Brain microvascular endothelial cell (primary cell): ENCODE measurements at regions not wholly inside any gene's neighbourhood (a gene's known extent, or its start where the extent isn't known, plus 50 kb on each side); places are given as distances from the start of the nearest gene placed in this dataset.

ENCODE experiments used
- DNase-seq: peaks from one replicate; pipeline ENCODE4 v3.0.0-alpha.2; 2020
- H3K27ac ChIP-seq: fragments of 250-450 bp; sonication (Bioruptor Pico); 2 replicates; pipeline ENCODE4 v1.5.1; 2020; ENCODE audit warnings: mild to moderate bottlenecking, moderate library complexity
- H3K27me3 ChIP-seq: fragments of 250-450 bp; sonication (Bioruptor Pico); replicated peaks from 2 replicates; pipeline ENCODE4 v1.5.1; 2020; ENCODE audit warnings: mild to moderate bottlenecking
- H3K36me3 ChIP-seq: fragments of 250-450 bp; sonication (Bioruptor Pico); replicated peaks from 2 replicates; pipeline ENCODE4 v1.5.1; 2020; ENCODE audit warnings: mild to moderate bottlenecking
- H3K4me3 ChIP-seq: 2 replicates; pipeline ENCODE4 v1.5.1; 2011; ENCODE audit warnings: low read depth, mild to moderate bottlenecking, control low read depth, low read length, moderate library complexity
- CTCF ChIP-seq: IDR thresholded peaks from 2 replicates; pipeline ENCODE4 v1.5.1; 2011; ENCODE audit warnings: low read depth, mild to moderate bottlenecking, moderate library complexity, low read length, control low read depth, inconsistent platforms; ENCODE audit errors: missing control alignments
- in situ Hi-C: cut with HindIII; loops from 2 replicates; pipeline ENCODE4 v1.10.0; 2017; ENCODE audit warnings: low sequenced_read_pairs, low pct_ligation_motif_present

DNA sequence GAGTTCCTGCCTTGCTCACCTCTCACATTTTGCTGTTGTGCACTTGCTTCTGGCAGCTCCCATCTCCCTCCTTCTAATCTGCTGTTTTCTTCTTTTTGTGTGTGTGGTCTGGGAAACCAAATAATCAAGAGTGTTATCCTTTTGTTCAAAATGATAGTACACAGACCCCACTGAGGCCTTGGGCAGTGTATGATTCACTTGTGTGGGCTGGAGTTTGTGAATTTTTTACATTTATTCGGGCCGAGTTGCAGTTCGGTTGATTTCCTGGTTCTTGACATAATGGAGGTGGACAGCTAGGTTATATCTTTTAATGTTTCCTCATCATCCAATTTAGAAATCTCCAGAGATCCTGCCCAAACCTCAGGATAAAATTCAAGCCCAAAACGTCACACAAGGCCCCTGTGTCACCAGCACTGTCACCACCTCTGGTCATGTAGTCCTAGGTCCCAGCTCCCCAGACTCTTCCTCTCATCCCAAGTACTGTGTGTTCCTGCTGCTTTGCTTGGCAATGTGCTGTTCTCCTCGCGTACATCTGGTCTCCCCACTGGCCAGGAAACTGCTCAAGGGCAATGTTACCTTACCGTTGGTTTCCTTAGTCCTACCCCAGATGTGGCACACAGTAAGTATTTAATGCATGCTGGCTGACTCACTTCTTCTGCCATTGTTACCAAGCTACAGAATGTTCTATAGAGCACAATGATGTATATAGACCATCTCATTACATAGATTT is 55.7 kb upstream of the PHACTR2 start:
- peak; percentile 25 for DNase-seq

DNA sequence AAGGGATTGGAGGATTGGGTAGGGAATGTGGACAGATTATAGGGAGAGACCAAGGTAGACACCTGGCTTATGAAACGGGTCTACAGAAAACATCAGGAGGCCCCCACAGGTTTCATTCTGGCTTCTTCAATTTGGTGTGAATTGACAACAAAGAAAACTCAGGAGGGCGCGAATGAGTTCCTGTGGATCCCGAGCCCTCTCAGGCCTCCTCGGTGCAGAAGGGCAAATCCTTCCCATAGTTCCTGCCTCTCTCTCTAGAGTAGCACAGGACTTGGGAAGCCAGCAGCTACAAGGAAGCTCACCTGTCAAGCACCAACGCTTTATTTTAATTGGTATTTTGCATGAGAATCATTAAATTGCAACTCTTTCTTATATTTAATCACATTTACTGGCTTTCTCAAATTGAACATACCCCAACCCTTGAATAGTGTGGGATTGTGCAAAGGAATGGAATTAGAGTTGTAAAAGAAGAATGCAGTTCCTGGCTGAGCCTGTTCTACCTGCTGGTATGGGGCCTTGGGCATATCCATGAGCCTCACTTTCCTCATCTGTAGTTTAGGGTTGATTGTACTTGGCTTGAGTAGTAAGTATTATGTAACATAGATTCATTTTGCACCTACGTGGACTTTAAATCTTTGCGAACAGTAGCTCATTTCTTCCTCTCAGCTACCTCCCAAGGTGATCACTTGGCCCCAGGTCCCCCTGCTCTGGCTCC is 56.4 kb upstream of the PHACTR2 start:
- Histone ChIP-seq H3K36me3 (no peaks in the 10 kb centered on the region), H3K27ac (no peak overlapping the region), H3K27me3 (no peaks in the 10 kb centered on the region), H3K4me3 (no peak overlapping the region)
- TF ChIP-seq CTCF: no peak
- in situ Hi-C loops: no loop called here
- DNase-seq: no peak

More for the DNA sequence above, 55.7 kb upstream of the PHACTR2 start:
- in situ Hi-C loops: no loop called here
- H3K36me3 ChIP-seq: no peaks in the 10 kb centered on the region
- H3K27ac ChIP-seq: no peak overlapping the region
- H3K27me3 ChIP-seq: no peaks in the 10 kb centered on the region
- no peak overlapping the region for H3K4me3 ChIP-seq
- TF ChIP-seq CTCF: no peak

DNA sequence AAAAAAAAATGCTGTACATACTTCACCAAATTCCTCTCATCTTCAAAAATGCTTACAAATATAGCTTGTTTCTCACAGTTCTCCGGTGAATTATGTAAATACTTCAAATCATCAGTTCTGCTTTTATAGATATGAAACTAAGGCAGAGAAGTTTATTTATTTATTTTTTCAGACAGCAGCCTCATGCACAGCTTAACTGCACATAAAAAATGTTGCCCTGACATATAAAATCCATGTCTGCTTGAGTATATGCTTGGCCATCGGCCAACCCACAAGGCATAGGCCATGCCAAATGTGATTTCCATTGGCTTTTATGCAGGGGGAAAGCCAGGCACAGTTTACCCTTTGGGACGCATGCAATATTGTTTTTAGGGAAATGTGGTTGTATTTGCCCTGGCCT is 57.3 kb upstream of the PHACTR2 start:
- Histone ChIP-seq H3K27me3 (no peaks in the 10 kb centered on the region), H3K4me3 (no peak overlapping the region), H3K27ac (no peak overlapping the region), H3K36me3 (no peaks in the 10 kb centered on the region)
- TF ChIP-seq CTCF: no peak
- DNase-seq: peak; percentile 10
- in situ Hi-C loops: no loop called here

GRCh38 chr6:143619824-143620401 is 57.9 kb upstream of the PHACTR2 start:
- H3K36me3 ChIP-seq: no peaks in the 10 kb centered on the region
- no peak for DNase-seq
- TF ChIP-seq CTCF: no peak

DNA sequence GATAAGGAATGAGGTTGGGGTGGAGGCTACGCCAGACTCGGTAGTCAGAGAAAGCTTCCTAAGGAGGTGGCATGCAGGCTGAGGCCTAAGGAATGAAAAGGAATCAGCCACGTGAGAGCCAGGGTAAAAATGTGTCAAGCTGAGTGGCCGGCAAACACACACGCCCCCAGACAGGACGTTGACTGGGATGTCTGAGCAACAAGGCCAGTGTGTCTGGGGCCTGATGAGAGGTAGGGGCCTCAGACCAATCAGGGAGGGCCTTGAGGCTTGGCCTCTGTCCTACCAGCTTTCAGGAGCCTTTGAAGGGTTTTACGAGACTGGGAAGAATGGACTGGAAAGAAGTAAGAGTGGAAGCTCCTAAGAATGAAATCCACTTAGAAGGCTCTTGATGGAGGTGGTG is 61.0 kb upstream of the PHACTR2 start:
- H3K4me3 ChIP-seq: no peak overlapping the region
- H3K36me3 ChIP-seq: no peaks in the 10 kb centered on the region
- TF ChIP-seq CTCF: no peak
- in situ Hi-C loops: no loop called here
- no peak for DNase-seq
- no peaks in the 10 kb centered on the region for H3K27me3 ChIP-seq
- no peak overlapping the region for H3K27ac ChIP-seq

More at GRCh38 chr6:143619824-143620401, 57.9 kb upstream of the PHACTR2 start:
- H3K27ac ChIP-seq: no peak overlapping the region
- in situ Hi-C loops: no loop called here
- no peaks in the 10 kb centered on the region for H3K27me3 ChIP-seq
- no peak overlapping the region for H3K4me3 ChIP-seq
